CD4-positive, alpha-beta T cell (primary cell): ENCODE measurements at regions not wholly inside any gene's neighbourhood (a gene's known extent, or its start where the extent isn't known, plus 50 kb on each side); places are given as distances from the start of the nearest gene placed in this dataset.

Experiments
- ATAC-seq: fragments of 200-7000 bp; cut with Tn5 transposase; one replicate; pipeline ENCODE4 v1.10.0; 2022; ENCODE audit warnings: mild to moderate bottlenecking; ENCODE audit not compliant: poor library complexity
- CTCF ChIA-PET: fragments of 350-600 bp; sonication (Branson Sonifier 250); formaldehyde crosslinking; loops from one replicate; lab custom pipeline; 2021; ENCODE audit warnings: antibody characterized with exemption, inconsistent platforms; lab: Charles Lee
- POLR2A ChIA-PET: fragments of 350-600 bp; sonication (Branson Sonifier 250); formaldehyde crosslinking; loops from one replicate; lab custom pipeline; 2021; ENCODE audit warnings: antibody characterized with exemption, inconsistent platforms; lab: Charles Lee
- DNase-seq, 14 experiments: peaks; one replicate each; pipeline ENCODE4 v3.0.0-alpha.2; 2013 to 2020; ENCODE audit warnings: mixed read lengths in 2 of 14
- H3K27ac ChIP-seq, 2 donors: one replicate each; pipeline versions ENCODE4 v1.5.1 to v1.7.0; 2013; ENCODE audit warnings: low read length in 2 of 2, low read depth in 1 of 2, mild to moderate bottlenecking in 1 of 2
- H3K27me3 ChIP-seq, 2 experiments: 1 replicate in 1 of 2; 2 replicates in 1 of 2; pipeline versions ENCODE4 v1.6.1 to v1.7.0; 2013; ENCODE audit warnings: low read length in 2 of 2, control low read depth in 1 of 2, mild to moderate bottlenecking in 1 of 2, moderate library complexity in 1 of 2; ENCODE audit not compliant: insufficient read depth in 2 of 2, control insufficient read depth in 1 of 2
- H3K36me3 ChIP-seq: one replicate; pipeline ENCODE4 v1.6.1; 2013; ENCODE audit warnings: low read length, control low read depth; ENCODE audit not compliant: insufficient read depth
- H3K4me1 ChIP-seq: one replicate; pipeline ENCODE4 v1.6.1; 2013; ENCODE audit warnings: low read length, control low read depth; ENCODE audit not compliant: insufficient read depth
- H3K4me3 ChIP-seq: one replicate; pipeline ENCODE4 v1.5.1; 2013; ENCODE audit warnings: mild to moderate bottlenecking, low read length, moderate library complexity
- H3K9me3 ChIP-seq, 2 experiments: 1 replicate in 1 of 2; 2 replicates in 1 of 2; pipeline versions ENCODE4 v1.6.1 to v1.7.0; 2013; ENCODE audit warnings: low read length in 2 of 2, mild to moderate bottlenecking in 2 of 2, control low read depth in 1 of 2, moderate library complexity in 1 of 2; ENCODE audit not compliant: control insufficient read depth in 1 of 2, insufficient read depth in 1 of 2
- H3K27ac Mint-ChIP-seq: one replicate; pipeline ENCODE4 v1.8.0; 2020; ENCODE audit warnings: mixed read lengths
- H3K27me3 Mint-ChIP-seq: one replicate; pipeline ENCODE4 v1.8.0; 2021; ENCODE audit warnings: mixed read lengths
- H3K36me3 Mint-ChIP-seq: one replicate; pipeline ENCODE4 v1.8.0; 2021; ENCODE audit warnings: low read depth, mixed read lengths
- H3K4me1 Mint-ChIP-seq: one replicate; pipeline ENCODE4 v1.8.0; 2021; ENCODE audit warnings: low read depth, mixed read lengths
- H3K4me3 Mint-ChIP-seq: one replicate; pipeline ENCODE4 v1.8.0; 2020; ENCODE audit warnings: mild to moderate bottlenecking, mixed read lengths
- H3K9me3 Mint-ChIP-seq: one replicate; pipeline ENCODE4 v1.8.0; 2020; ENCODE audit warnings: mixed read lengths
- intact Hi-C, 2 experiments: fragments of 100-400 bp; cut with DNase I in 1 of 2; cut with micrococcal nuclease in 1 of 2; formaldehyde crosslinking; loops; one replicate each; pipeline versions ENCODE4 v1.15.1 to v1.9.0; 2023 to 2025; cut with DNase I, micrococcal nuclease
- TF ChIP-seq, protein P1 (sequence below): fragments of 200-600 bp; IDR thresholded peaks from one replicate; pipeline ENCODE4 v1.8.0; 2022; ENCODE audit warnings: antibody characterized with exemption, mild to moderate bottlenecking

GRCh38 chr10:64037071-64037661 lies 516.0 kb downstream of the REEP3 start:
- no peak overlapping the region for H3K4me3 ChIP-seq
- TF ChIP-seq, protein P1, sequence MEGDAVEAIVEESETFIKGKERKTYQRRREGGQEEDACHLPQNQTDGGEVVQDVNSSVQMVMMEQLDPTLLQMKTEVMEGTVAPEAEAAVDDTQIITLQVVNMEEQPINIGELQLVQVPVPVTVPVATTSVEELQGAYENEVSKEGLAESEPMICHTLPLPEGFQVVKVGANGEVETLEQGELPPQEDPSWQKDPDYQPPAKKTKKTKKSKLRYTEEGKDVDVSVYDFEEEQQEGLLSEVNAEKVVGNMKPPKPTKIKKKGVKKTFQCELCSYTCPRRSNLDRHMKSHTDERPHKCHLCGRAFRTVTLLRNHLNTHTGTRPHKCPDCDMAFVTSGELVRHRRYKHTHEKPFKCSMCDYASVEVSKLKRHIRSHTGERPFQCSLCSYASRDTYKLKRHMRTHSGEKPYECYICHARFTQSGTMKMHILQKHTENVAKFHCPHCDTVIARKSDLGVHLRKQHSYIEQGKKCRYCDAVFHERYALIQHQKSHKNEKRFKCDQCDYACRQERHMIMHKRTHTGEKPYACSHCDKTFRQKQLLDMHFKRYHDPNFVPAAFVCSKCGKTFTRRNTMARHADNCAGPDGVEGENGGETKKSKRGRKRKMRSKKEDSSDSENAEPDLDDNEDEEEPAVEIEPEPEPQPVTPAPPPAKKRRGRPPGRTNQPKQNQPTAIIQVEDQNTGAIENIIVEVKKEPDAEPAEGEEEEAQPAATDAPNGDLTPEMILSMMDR, result no peak
- ChIA-PET POLR2A (no interaction called here), CTCF (no interaction called here)
- H3K36me3 ChIP-seq, result no peaks in the 10 kb centered on the region
- Mint-ChIP-seq H3K36me3 (no peaks in the 10 kb centered on the region), H3K4me1 (peaks cover 5% of the 10 kb centered on the region), H3K27me3 (peaks cover 9% of the 10 kb centered on the region), H3K9me3 (no peaks in the 10 kb centered on the region), H3K27ac (no peak overlapping the region), H3K4me3 (no peak overlapping the region)
- DNase-seq (no peak), ATAC-seq (no peak)
- intact Hi-C loops, result no loop called here
- no peaks in the 10 kb centered on the region for H3K9me3 ChIP-seq
- H3K27me3 ChIP-seq, result no peaks in the 10 kb centered on the region
- H3K4me1 ChIP-seq, result peaks cover 11% of the 10 kb centered on the region
- no peak overlapping the region for H3K27ac ChIP-seq

DNA sequence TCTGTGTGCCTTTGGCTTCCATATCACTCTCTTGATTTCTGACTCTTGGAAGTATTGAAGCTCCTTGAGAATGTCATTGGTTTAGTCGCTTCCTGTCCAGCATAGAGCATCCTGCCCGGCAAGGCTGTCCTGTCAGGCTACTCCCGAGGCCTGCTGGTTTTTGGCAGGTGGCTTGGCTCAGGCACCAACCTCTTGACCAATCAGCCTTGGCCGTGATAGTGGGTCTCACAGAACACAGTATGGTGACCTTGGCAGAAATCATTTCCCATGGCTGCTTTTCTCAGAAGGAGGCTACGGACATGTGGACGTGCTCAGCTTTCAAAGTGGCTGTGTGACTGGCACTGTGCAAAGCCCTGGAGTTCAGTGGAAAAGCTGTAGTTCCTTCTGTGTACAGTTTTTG lies 516.9 kb downstream of the REEP3 start:
- Histone ChIP-seq H3K9me3 (no peaks in the 10 kb centered on the region), H3K4me3 (no peak overlapping the region), H3K36me3 (no peaks in the 10 kb centered on the region), H3K27ac (no peak overlapping the region), H3K4me1 (peaks cover 11% of the 10 kb centered on the region), H3K27me3 (no peaks in the 10 kb centered on the region)
- TF ChIP-seq, protein P1, result no peak
- ATAC-seq (no peak), DNase-seq (no peak)
- H3K27ac Mint-ChIP-seq, result no peak overlapping the region
- intact Hi-C loops, result no loop called here
- no peaks in the 10 kb centered on the region for H3K9me3 Mint-ChIP-seq
- H3K27me3 Mint-ChIP-seq, result peaks cover 9% of the 10 kb centered on the region
- no peak overlapping the region for H3K4me3 Mint-ChIP-seq
- H3K36me3 Mint-ChIP-seq, result no peaks in the 10 kb centered on the region
- peaks cover 5% of the 10 kb centered on the region for H3K4me1 Mint-ChIP-seq
- CTCF ChIA-PET, result no interaction called here
- POLR2A ChIA-PET, result no interaction called here

GRCh38 chr10:64039198-64039597 lies 518.0 kb downstream of the REEP3 start:
- Mint-ChIP-seq H3K36me3 (no peaks in the 10 kb centered on the region), H3K9me3 (no peaks in the 10 kb centered on the region), H3K4me3 (no peak overlapping the region), H3K27ac (no peak overlapping the region), H3K27me3 (peaks cover 9% of the 10 kb centered on the region), H3K4me1 (peaks cover 5% of the 10 kb centered on the region)
- CTCF ChIA-PET, result no interaction called here
- intact Hi-C loops, result no loop called here
- ATAC-seq (no peak), DNase-seq (no peak)
- H3K27ac ChIP-seq, result no peak overlapping the region
- no peak overlapping the region for H3K4me3 ChIP-seq
- H3K4me1 ChIP-seq, result peaks cover 11% of the 10 kb centered on the region
- no peaks in the 10 kb centered on the region for H3K36me3 ChIP-seq
- no peaks in the 10 kb centered on the region for H3K27me3 ChIP-seq
- POLR2A ChIA-PET, result no interaction called here
- no peaks in the 10 kb centered on the region for H3K9me3 ChIP-seq
- TF ChIP-seq, protein P1, result no peak
